Stimulated activated CD4-positive, alpha-beta T cell treated with anti-CD3 and anti-CD28 coated beads, Interleukin-1b, Interleukin-23, amount 100 ng/mL, for 1 hour (primary cell): ENCODE measurements at regions not wholly inside any gene's neighbourhood (a gene's known extent, or its start where the extent isn't known, plus 50 kb on each side); places are given as distances from the start of the nearest gene placed in this dataset.
"Not testable (repeated sequence)": the region's sequence is repeated elsewhere in the genome, so short reads cannot be mapped to it uniquely, and the experiment has no call there.

Source experiments
- DNase-seq, 2 donors: peaks; one replicate each; pipeline ENCODE4 v3.0.0-alpha.2; 2020; ENCODE audit warnings: low read depth in 2 of 2

- no peak for DNase-seq
These were observed 50.5 kb upstream of the PRNP start for GRCh38 chr20:4635781-4636180.

- no peak for DNase-seq
These were observed 50.9 kb upstream of the PRNP start for GRCh38 chr20:4635342-4635741.

DNA sequence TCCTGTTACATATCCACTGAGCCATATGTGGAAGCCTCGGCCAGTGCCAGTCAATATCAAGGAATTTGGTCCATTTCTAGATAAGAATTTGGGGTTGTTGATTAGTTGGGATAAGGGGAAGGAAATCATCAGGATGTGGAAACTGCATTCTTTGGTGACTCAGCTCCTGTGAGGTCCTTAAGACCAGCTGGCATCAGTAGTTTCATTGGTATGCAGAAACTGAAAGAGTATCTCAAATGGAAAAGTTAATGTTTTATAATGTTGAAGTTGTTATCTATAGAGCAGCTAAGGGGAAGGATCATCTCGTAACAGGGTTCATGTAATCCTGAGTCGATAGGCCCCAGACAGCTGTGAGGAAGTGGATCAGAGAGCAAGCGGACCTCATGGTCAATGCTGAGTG is 52.5 kb upstream of the PRNP start:
- no peak for DNase-seq

DNA sequence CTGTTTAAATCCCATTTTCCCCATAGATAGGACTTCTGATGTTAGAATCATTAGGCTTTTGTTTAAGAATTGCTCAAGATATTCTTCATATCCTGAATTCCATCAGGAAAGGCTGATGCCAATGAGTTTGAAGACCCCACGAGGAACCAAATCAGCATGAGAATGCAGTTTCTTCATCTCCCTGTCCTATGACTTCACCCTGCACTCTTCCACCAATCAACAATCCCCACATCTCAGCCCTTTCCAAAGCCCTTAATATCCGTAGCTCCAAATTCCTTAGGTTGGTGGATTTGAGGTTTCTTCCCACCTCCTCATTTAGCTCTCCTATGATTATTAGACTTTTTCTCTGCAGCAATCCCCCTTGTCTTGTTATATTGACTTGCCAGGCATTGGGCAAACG is 52.9 kb upstream of the PRNP start:
- no peak for DNase-seq

DNA sequence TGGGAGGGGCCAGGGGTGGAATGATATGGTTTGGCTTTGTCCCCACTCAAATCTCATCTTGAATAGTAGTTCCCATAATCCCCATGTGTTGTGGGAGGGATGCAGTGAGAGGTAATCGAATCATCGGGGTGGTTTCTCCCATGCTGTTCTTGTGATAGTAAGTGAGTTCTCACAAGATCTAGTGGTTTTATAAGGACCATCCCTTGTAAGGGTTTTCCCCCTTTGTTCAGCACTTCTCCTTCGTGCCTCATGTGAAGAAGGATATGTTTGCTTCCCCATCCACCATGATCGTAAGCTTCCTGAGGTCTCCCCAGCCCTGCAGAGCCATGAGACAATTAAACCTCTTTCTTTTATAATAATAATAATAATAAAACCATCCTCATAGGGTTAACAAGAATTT is 53.4 kb upstream of the PRNP start:
- no peak for DNase-seq

DNA sequence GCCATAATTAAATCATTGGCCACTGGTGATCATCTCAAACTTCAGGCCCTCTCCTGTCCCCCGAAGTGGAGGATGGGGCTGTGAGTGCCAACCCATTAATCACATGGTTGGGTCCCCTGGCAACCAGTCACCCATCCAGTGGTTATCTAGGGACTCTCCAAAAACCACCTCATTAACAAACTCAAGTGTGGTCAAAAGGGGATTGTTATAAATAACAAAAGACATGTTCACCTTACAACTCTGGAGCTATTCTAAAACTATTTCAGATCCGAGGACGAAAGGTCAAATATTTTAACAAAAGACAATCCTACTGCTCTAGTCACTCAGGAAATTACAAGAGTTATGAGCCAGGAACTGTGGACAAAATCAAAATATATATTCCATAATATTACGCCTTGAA is 60.0 kb upstream of the PRNP start:
- no peak for DNase-seq

DNA sequence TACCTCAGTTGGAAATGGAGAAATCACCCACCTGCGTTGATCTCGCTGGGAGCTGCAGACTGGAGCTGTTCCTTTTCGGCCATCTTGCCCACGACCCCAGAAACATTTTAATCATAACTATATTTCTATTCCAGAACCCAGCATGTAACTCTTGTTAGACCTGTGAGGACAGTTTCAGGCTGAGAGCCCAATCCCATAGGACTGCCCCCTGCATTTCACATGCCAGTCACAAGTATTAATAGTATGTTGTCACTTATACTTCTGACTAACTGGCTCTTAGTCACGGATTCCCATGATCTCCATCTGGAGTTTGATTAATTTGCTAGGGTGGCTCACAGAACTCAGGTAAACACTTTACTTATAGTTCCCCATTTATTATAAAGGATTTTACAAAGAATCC is 60.6 kb upstream of the PRNP start:
- DNase-seq, result no peak

DNA sequence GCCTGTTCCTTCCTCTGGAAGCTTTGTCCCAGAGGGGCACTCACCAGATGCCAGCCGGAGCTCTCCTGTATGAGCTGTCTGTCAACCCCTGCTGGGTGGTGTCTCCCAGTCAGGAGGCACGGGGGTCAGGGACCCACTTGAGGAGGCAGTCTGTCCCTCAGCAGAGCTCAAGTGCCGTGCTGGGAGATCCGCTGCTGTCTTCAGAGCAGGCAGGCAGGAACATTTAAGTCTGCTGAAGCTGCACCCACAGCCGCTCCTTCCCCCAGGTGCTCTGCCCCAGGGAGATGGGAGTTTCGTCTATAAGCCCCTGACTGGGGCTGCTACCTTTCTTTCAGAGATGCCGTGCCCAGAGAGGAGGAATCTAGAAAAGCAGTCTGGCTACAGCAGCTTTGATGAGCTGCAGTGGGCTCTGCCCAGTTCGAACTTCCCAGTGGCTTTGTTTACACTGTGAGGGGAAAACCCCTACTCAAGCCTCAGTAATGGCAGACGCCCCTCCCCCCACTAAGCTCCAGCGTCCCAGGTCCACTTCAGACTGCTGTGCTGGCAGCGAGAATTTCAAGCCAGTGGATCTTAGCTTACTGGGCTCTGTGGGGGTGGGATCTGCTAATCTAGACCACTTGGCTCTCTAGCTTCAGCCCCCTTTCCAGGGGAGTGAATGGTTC is 61.5 kb upstream of the PRNP start:
- DNase-seq, result not testable (repeated sequence)

DNA sequence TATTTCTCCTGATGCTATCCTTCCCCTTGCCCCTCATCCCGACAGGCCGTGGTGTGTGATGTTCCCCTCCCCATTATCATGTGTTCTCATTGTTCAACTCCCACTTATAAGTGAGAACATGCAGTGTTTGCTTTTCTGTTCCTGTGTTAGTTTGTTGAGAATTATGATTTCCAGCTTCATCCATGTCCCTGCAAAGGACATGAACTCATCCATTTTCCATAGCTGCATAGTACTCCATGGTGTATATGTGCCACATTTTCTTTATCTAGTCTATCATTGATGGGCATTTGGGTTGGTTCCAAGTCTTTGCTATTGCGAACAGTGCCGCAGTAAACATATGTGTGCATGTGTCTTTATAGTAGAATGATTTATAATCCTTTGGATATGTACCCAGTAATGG is 67.1 kb upstream of the PRNP start:
- not testable (repeated sequence) for DNase-seq

DNA sequence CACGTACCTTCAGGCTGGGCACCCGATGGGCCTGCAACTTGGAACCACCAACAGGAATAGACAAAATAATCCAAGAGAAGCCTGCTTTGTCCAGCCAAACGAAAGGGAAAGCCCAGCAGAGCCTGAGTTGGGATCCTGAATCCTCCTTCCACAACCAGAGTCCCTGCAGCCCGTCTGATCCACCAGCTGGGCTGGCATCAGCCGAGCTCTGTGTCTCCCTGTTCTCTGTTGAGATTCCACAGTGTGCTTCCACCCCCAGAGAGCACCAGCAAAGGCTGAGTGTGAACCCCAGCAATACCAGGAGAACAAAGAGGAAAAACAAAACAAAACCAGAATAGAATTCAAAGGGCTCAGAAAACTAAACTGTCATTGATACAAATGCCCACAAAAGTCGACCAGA is 68.8 kb upstream of the PRNP start:
- no peak for DNase-seq

GRCh38 chr20:4617019-4617418 is 69.2 kb upstream of the PRNP start:
- no peak for DNase-seq

GRCh38 chr20:4613718-4614620 is 72.3 kb upstream of the PRNP start:
- DNase-seq, result peak; percentile 36 to 40

- DNase-seq, result no peak
These were observed 73.1 kb upstream of the PRNP start for GRCh38 chr20:4613184-4613583.

DNA sequence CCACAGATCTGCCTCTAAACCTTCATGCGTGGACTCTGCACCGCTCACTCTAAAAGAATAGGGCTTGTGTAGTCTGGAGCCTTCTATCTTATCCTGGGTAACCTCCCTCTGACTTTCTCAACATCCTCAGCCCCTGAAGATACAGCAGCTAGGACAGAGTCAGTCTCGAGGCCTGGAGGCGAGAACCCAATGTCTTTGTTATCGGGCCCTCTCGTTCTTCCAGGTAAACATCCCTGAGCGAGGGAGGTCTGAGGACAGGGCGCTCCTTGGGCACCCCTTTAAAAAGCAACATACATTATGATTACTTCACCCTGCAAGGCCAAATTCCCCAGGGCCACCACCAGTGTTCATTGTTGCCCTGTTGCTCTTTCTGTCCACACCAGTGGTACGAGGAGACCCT is 75.4 kb upstream of the PRNP start:
- DNase-seq, result no peak

- no peak for DNase-seq
These were observed 76.7 kb upstream of the PRNP start for GRCh38 chr20:4609511-4609910.

GRCh38 chr20:4608861-4609260 is 77.4 kb upstream of the PRNP start:
- DNase-seq, result no peak

GRCh38 chr20:4607287-4607713 is 79.0 kb upstream of the PRNP start:
- DNase-seq, result peak; percentile 12 to 29

DNA sequence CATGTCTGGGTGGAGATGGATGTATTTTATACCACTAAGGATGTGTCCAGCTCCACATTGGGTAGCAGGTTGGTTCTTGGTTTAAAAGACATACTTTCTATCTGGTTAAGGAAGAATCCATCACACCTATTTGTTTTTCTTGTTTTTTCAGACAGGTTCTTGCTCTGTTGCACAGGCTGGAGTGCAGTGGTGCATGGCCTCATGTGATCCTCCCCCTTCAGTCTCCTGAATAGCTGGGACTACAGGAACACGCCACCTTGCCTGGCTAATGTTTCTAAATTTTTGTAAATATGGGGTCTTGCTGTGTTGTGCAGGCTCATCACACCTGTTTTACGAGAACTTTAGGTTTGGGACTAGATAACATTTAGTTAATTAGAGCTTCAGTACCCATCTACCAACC is 80.2 kb upstream of the PRNP start:
- no peak for DNase-seq

- DNase-seq, result no peak
These were observed 81.1 kb upstream of the PRNP start for GRCh38 chr20:4605166-4605565.

DNA sequence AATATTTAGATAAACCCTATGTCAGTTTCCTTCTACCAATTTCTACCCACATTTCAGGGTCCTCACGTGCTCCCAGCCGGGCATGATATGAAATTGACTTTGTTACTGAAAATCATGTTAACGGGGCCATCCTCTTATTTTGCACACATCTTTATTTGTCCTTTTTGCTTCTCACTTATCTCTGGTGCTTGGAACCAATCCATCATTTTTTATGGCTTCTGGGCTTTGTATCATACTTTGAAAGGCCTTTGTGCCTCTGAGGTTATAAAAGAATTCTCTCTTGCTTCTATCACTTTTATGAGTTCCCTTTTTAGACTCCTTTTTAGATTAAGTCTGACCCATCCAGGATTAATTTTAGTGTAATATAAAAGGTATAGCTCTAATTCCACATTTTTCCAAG is 81.7 kb upstream of the PRNP start:
- no peak for DNase-seq

GRCh38 chr20:4603724-4604123 is 82.5 kb upstream of the PRNP start:
- no peak for DNase-seq

GRCh38 chr20:4602297-4602631 is 84.0 kb upstream of the PRNP start:
- DNase-seq, result no peak

DNA sequence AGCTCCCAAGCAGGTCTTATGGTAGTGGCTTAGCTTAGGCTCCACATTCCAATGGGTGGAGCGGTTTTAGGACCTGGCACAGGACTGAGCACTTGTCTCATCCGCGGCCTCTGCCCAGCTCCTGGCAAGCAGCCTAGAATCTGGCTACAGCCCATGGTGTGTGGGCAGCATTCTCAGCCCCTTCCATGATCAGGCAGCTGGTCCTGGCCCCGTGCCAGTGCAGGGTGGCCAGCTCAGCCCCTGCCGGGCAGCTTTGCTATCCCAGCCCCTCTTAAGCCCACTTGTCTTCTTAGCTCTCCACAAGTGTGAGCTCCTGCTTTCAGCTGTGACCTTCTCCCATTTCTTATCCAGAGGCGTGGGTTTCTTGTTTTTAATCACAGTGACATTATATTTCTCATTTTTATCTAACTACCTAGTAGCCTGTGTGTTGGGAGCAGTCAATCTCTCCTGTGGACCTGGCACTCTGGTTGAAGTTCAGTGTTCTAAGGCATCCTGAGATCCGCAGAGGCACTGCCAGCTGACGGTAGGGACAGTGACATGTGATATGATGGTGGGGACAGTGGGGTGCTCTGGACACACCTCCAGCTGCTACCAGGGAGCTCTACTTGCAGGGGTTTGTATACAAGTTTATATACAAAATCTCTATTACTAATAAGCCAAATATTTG is 84.5 kb upstream of the PRNP start:
- no peak for DNase-seq
